ENCODE measurements at regions not wholly inside any gene's neighbourhood (a gene's known extent, or its start where the extent isn't known, plus 50 kb on each side); places are given as distances from the start of the nearest gene placed in this dataset.
"Not testable (repeated sequence)": the region's sequence is repeated elsewhere in the genome, so short reads cannot be mapped to it uniquely, and the experiment has no call there.

DNA sequence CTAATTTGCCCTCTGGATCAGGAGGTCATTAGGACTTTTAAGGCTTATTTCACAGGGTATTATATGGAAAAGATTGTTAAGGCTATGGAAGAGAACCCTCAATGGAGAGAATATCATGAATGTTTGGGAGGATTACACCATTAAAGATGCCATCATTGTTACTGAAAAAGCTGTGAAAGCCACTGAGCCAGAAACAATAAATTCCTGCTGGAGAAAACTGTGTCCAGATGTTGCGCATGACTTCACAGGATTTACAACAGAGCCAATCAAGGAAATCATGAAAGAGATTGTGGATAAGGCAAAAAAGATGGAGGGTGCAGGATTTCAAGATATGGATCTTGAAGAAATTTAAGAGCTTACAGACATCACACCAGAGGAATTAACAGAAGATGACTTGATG, 798.3 kb upstream of the SLC35B3 start:
- no peak for DNase-seq

GRCh38 chr6:9233226-9233625, 797.9 kb upstream of the SLC35B3 start:
- DNase-seq, result no peak

GRCh38 chr6:9225441-9225871, 790.1 kb upstream of the SLC35B3 start:
- peak; percentile 81 for DNase-seq

DNA sequence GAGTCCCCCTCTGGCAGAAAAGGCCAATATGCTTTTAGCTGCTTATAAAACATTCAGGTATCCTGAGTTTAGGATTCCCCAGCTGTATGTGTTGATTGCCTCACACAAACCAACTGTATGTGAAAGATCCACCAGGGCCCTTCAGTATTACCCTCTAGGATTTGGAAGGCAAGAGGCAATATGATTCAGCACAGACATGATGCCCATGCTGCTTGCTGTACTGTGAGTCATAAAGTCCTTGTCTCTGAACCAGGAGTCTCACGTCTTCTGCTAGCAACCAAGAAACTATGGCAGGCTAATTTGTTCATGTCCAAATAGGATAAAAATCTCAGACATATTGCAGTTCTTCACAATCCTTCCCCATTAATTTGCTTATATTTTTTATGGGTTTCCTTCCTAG, 789.2 kb upstream of the SLC35B3 start:
- peak; percentile 53 for DNase-seq

- not testable (repeated sequence) for DNase-seq
Observed at GRCh38 chr6:9213717-9214116, 778.4 kb upstream of the SLC35B3 start.

DNA sequence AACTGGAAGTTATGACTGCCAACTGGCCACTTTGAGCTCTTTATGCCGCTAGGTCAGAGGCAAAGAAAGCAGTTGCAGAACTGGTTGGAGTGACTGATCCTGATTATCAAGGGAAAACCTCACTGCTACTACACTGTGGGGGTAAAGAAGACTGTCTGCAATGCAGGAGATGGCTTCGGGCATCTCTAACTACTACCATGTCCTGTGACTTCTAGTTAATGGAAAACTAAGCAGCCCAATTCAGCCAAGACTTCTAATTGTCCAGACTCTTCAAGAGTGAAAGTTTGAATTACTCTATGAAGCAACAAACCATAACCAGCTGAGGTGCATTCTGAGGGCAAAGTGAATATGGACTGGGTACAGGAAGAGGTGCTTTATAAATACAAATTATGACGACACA, 773.6 kb upstream of the SLC35B3 start:
- DNase-seq, result no peak

DNA sequence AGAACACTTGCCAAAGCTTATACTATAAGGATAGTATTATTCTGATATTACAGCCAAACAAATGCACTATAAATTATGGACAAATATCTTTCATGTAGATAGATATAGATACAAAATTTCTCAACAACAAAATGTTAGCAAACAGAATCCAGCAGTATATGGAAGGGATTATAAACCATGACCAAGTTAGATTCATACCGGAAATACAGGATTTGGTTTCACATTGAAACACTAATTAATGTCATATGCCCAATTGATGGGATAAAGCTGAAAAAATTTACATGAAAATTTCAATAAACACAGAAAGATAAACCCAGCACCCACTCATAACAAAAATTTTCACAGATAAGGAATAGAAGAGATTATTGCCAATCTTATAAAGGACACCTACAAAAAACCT, 770.3 kb upstream of the SLC35B3 start:
- DNase-seq, result no peak

- DNase-seq, result no peak
Observed at GRCh38 chr6:9204171-9204570, 768.8 kb upstream of the SLC35B3 start.

GRCh38 chr6:9200712-9201111, 765.4 kb upstream of the SLC35B3 start:
- DNase-seq, result no peak

GRCh38 chr6:9197726-9198125, 762.4 kb upstream of the SLC35B3 start:
- DNase-seq, result no peak

DNA sequence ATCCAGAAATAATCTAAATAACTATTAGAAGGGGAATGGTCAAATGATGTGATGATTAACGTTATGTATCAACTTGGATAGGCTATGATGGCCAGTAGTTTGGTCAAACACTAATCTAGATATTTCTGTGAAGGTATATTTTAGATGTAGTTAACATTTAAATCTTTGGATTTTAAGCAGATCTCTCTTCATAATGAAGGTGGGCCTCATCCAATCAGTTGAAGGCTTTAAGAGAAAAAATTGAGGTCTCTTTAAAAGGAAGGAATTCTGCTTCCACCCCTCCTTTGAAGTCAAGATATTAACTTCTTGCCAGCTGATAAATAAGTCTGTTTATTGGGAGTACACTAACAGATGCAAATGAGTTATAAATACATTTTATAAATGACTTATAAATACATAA, 760.0 kb upstream of the SLC35B3 start:
- no peak for DNase-seq

DNA sequence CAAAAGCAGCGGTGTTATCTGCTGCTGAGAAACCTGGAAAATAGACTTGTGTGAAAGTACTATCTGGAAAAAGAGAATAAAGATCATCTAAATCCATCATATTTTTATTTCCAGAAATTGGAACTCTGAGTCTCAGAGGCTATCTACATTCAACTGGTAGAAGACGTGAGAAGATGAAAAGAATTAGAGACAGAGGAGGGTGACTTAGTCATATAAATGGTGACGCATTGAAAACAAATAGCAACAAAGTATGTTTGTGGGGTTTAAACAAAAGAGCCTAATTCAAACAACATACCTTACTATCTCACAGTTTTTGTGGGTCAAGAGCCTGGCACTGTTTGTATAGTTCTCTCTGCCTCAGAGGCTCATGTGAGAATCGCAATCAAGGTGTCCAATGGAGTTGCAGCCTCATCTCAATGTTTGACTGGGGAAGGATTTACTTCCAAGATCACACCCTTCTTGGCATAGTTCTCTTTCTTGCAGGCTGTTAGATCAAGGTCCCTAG, 757.1 kb upstream of the SLC35B3 start:
- DNase-seq, result no peak

DNA sequence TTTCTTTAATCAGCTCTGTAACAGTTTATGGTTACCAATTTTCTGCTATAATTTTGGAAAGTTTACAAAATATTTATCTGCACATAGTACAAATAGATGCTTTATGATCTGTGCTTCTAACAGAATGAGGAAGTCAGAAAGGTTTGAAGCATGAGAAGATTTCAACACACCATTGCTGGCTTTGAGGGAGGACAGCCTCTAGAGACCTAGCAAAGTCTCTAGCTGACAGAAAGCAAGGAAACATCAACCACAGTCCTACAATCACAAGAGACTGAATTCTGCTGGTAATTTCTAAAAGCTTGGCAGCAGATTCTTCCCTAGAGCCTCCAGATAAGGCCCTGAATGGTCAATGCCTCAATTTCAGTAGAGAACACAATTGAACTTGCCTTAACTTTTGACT, 750.8 kb upstream of the SLC35B3 start:
- no peak for DNase-seq

GRCh38 chr6:9178071-9178470, 742.7 kb upstream of the SLC35B3 start:
- no peak for DNase-seq

- DNase-seq, result no peak
Observed at GRCh38 chr6:9173229-9173628, 737.9 kb upstream of the SLC35B3 start.

DNA sequence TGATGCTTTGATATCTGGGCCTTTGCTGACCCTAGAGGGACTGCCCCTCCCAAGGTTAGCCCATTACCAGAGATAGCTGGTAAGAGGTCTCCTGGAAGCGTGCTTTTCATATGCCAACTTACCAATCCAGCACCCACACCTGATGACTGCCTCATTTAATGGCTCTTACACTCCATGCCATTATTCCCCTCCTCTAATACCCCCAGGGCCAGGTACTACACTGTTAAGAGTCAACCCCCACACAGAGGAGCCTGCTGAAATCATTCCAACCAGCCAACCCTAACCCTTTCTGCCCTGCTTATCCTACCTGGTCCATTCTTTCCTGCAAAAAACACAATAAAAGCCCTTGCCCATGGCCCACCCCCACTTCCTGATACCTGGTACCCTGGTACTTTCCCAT, 736.8 kb upstream of the SLC35B3 start:
- no peak for DNase-seq

GRCh38 chr6:9168669-9169068, 733.3 kb upstream of the SLC35B3 start:
- no peak for DNase-seq

- no peak for DNase-seq
Observed at GRCh38 chr6:9161731-9162130, 726.4 kb upstream of the SLC35B3 start.

GRCh38 chr6:9159051-9159450, 723.7 kb upstream of the SLC35B3 start:
- no peak for DNase-seq

DNA sequence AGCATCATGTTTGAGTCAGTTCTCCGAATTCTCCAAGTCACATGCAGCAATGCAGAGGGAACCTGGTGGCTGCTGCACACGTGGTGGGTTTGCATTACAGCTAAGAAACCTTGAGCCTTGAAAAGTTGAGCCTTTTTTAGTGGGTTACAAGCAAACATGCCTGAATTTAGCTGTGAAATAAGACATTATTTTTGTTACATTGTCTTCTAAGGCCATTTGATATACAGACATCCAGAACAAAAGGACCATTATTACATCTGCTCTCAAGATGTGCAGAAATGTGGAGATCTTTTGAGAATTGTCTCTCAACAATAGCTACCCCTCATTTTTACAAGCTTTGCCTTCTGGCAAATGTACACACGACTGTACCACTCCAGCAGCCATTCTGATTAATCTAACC, 720.5 kb upstream of the SLC35B3 start:
- no peak for DNase-seq

GRCh38 chr6:9143140-9143539, 707.8 kb upstream of the SLC35B3 start:
- no peak for DNase-seq

DNA sequence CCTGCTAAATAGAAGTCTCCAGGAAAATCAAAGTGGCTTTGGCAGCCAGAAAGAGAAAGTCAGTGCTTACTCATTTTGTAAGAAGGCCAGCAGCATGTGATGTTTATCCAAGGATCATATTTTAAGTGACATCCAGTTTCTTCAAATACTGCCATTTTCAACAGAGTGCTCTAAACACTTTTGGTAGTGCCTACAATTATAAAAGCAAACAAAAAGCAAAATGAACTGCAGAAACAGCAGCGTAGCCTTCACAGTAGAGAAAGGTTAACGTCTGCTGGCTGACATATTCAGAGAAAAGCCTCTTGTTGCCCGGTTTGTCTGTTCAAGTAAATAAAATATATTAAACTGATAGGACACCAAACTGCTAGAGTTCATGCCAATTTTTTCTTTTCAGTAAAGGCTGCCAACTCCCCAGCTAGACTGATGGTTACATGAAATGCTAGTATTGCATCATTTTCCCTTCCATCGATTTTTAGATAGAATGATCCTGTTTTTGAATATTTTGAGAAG, 705.7 kb upstream of the SLC35B3 start:
- no peak for DNase-seq

DNA sequence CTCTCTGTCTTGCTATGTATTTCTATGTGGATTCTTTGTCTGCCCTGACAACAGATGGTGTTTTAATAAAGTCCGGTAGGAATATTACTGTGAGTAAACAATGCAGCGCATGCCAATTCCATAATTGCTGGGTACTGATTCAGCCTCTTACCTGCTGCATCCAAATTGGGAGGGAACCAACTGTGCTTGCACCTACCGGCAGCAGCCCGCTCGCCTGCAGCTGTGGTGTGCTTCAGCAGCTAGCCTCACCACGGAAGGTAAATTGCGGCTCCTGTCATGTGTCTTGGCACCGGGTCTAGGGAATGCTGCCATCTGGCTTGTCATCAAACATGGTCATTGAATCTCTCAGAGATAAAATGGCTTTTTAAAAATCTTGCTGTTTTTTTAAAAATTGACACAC, 704.8 kb upstream of the SLC35B3 start:
- DNase-seq, result no peak

DNA sequence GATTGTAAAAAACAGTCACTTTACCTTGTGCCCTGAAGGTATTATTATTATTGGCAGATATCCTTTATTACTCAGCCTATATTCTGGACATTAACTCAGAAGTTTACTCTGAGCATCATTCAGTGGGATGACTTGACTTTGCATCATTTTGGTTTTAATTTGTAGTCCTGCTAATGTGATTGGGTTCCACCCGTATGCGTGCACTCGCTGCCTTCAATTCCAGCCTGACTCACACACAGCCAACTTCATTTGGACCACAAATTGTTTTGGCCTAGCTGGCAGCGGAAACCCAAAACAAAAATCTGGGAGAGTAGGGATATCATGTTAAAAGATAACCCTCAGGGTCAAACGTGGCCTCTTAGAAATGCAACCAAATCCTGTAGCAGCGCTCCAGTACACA, 704.4 kb upstream of the SLC35B3 start:
- DNase-seq, result no peak

DNA sequence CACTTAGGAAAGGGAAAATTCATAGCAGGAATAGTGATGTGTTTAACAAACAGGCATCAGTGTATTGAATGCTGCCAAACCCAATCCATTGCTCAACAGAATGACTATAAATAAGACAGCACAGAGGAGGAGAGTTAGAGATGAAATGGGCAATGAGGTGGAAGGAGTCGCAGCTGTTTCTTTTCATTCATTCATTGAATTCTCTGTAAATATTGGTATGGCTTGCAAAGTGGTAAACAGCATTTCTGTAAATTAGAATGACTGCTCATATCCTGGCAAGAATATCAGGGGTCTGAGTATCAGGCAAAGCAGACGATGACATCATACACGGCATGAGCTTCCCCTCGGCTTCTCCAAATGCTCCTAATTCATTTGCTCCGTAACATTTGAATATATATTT, 703.6 kb upstream of the SLC35B3 start:
- DNase-seq, result no peak

Data from islet precursor cell (in vitro differentiated cells).